HCT116 (cell line): ENCODE measurements at regions not wholly inside any gene's neighbourhood (a gene's known extent, or its start where the extent isn't known, plus 50 kb on each side); places are given as distances from the start of the nearest gene placed in this dataset.

Source experiments
- ATAC-seq: fragments of 200-7000 bp; cut with Tn5 transposase; 2 replicates; pipeline ENCODE4 v1.9.1; 2020; ENCODE audit warnings: mild to moderate bottlenecking, moderate library complexity
- BruUV-seq: library from RNA; stranded (reverse); fragments of 400-500 nt; replicated peaks from 2 replicates; lab custom pipeline; 2021; lab: Mats Ljungman, UMichigan
- CTCF ChIA-PET: fragments of 300-600 bp; sonication (Branson Sonifier 250); formaldehyde crosslinking; loops from one replicate; lab custom pipeline; 2021; ENCODE audit warnings: antibody characterized with exemption; lab: Charles Lee
- POLR2A ChIA-PET: fragments of 300-600, 350-600 bp; sonication (Branson Sonifier 250); formaldehyde crosslinking; loops from one replicate; lab custom pipeline; 2021; ENCODE audit warnings: antibody characterized with exemption; lab: Charles Lee
- RAD21 ChIA-PET, 2 experiments: fragments of 300-600 bp; sonication (Branson Sonifier 250); formaldehyde crosslinking; loops; one replicate each; lab custom pipeline; 2023; ENCODE audit warnings: low total read pairs in 2 of 2; ENCODE audit not compliant: uncharacterized antibody in 2 of 2, unreplicated experiment in 2 of 2, low non-redundant PET in 1 of 2; lab: Charles Lee
- DNase-seq: peaks from one replicate; pipeline ENCODE4 v3.0.0-alpha.2; 2010; ENCODE audit warnings: low read depth, low spot score
- H2AFZ ChIP-seq: fragments of 200-600 bp; shearing (Covaris generic), sonication (generic); 2 replicates; pipeline ENCODE4 v1.6.1; 2017; ENCODE audit warnings: low read depth, mixed run types, mixed read lengths, antibody characterized with exemption, low read length; ENCODE audit not compliant: poor library complexity, severe bottlenecking
- H3K27ac ChIP-seq: 2 replicates; pipeline ENCODE4 v1.5.1; 2012; ENCODE audit warnings: low read depth, low read length
- H3K27me3 ChIP-seq: fragments of 200-600 bp; sonication (generic); 2 replicates; pipeline ENCODE4 v1.6.1; 2016; ENCODE audit warnings: mixed run types, low read length, mixed read lengths; ENCODE audit not compliant: insufficient read depth
- H3K36me3 ChIP-seq, 2 experiments: fragments of 200-500 bp in 1 of 2; fragments of 200-600 bp in 1 of 2; sonication (Bioruptor generic) in 1 of 2; sonication (generic) in 1 of 2; 2 replicates each; pipeline versions ENCODE4 v1.5.1 to v1.6.1; 2014 to 2016; ENCODE audit warnings: low read length in 2 of 2, inconsistent platforms in 1 of 2, mixed read lengths in 1 of 2, mixed run types in 1 of 2; ENCODE audit not compliant: insufficient read depth in 2 of 2, control insufficient read depth in 1 of 2
- H3K4me1 ChIP-seq, 2 experiments: fragments of 200-600 bp in 1 of 2; sonication (generic) in 1 of 2; 2 replicates each; pipeline versions ENCODE4 v1.5.1 to v1.6.1; 2012 to 2017; ENCODE audit warnings: low read length in 2 of 2, inconsistent platforms in 1 of 2, mild to moderate bottlenecking in 1 of 2, mixed read lengths in 1 of 2, mixed run types in 1 of 2, moderate library complexity in 1 of 2; ENCODE audit not compliant: insufficient read depth in 2 of 2, control insufficient read depth in 1 of 2
- H3K4me2 ChIP-seq: fragments of 200-600 bp; sonication (generic); 2 replicates; pipeline ENCODE4 v1.6.1; 2017; ENCODE audit warnings: mixed run types, low read length, mixed read lengths
- H3K4me3 ChIP-seq, 2 experiments: fragments of 200-600 bp in 1 of 2; sonication (generic) in 1 of 2; replicated peaks in 1 of 2; 2 replicates each; pipeline ENCODE4 v1.5.1; 2011 to 2016; ENCODE audit warnings: low read length in 2 of 2, control low read depth in 1 of 2, low read depth in 1 of 2, mild to moderate bottlenecking in 1 of 2, mixed read lengths in 1 of 2, mixed run types in 1 of 2
- H3K79me2 ChIP-seq: fragments of 200-600 bp; sonication (generic); 2 replicates; pipeline ENCODE4 v1.6.1; 2017; ENCODE audit warnings: mild to moderate bottlenecking, mixed run types, low read length, moderate library complexity, mixed read lengths; ENCODE audit not compliant: insufficient read depth
- H3K9ac ChIP-seq: fragments of 200-600 bp; sonication (generic); 2 replicates; pipeline ENCODE4 v1.6.1; 2016; ENCODE audit warnings: low read length, mixed read lengths
- H3K9me2 ChIP-seq: fragments of 200-600 bp; sonication (generic), shearing (Covaris generic); 2 replicates; pipeline ENCODE4 v1.6.1; 2017; ENCODE audit warnings: mixed run types, mild to moderate bottlenecking, moderate library complexity; ENCODE audit not compliant: insufficient read depth
- H3K9me3 ChIP-seq, 2 experiments: fragments of 200-500 bp in 1 of 2; fragments of 200-600 bp in 1 of 2; sonication (Bioruptor generic) in 1 of 2; sonication (generic) in 1 of 2; 2 replicates each; pipeline ENCODE4 v1.6.1; 2014 to 2017; ENCODE audit warnings: low read length in 2 of 2, mixed read lengths in 2 of 2, inconsistent platforms in 1 of 2, low read depth in 1 of 2, mild to moderate bottlenecking in 1 of 2, mixed run types in 1 of 2, moderate library complexity in 1 of 2; ENCODE audit not compliant: control insufficient read depth in 1 of 2, insufficient read depth in 1 of 2
- H4K20me1 ChIP-seq: fragments of 200-600 bp; sonication (generic), shearing (Covaris generic); 2 replicates; pipeline ENCODE4 v1.6.1; 2017; ENCODE audit warnings: mixed run types, mild to moderate bottlenecking, moderate library complexity; ENCODE audit not compliant: insufficient read depth
- CEBPB ChIP-seq: IDR thresholded peaks from 2 replicates; pipeline ENCODE4 v1.6.1; 2012; ENCODE audit warnings: low read depth
- ELF1 ChIP-seq: IDR thresholded peaks from 2 replicates; pipeline ENCODE4 v1.6.1; 2012; ENCODE audit warnings: low read depth, borderline replicate concordance
- EZH2 ChIP-seq: fragments of 200-600 bp; sonication (generic); IDR thresholded peaks from 2 replicates; pipeline ENCODE4 v1.6.1; 2017; ENCODE audit warnings: antibody characterized with exemption, mixed run types
- EZH2phosphoT487 ChIP-seq: fragments of 200-600 bp; IDR thresholded peaks from 2 replicates; pipeline ENCODE4 v1.6.1; 2018; ENCODE audit warnings: antibody characterized with exemption, borderline replicate concordance
- SP1 ChIP-seq: IDR thresholded peaks from 2 replicates; pipeline ENCODE4 v1.6.1; 2012; ENCODE audit warnings: low read depth
- TCF7L2 ChIP-seq: IDR thresholded peaks from 2 replicates; pipeline ENCODE4 v1.7.0; 2011; ENCODE audit warnings: borderline replicate concordance, inconsistent platforms; ENCODE audit not compliant: insufficient read depth, insufficient read length; ENCODE audit errors: extremely low read depth
- intact Hi-C: fragments of 100-400 bp; cut with micrococcal nuclease; formaldehyde crosslinking; loops from 2 replicates; pipeline ENCODE4 v1.10.0; 2022
- TF ChIP-seq, protein P1 (sequence below): IDR thresholded peaks from 2 replicates; pipeline ENCODE4 v1.6.1; 2012; ENCODE audit warnings: low read depth

- Histone ChIP-seq H3K9ac (no peak overlapping the region), H3K9me3 (no peaks in the 10 kb centered on the region), H3K36me3 (no peaks in the 10 kb centered on the region), H3K27me3 (no peaks in the 10 kb centered on the region), H3K9me2 (no peaks in the 10 kb centered on the region), H3K4me1 (peaks cover 0 to 5% of the 10 kb centered on the region in 2 experiments; a peak in 1 of 4 replicates), H3K27ac (no peak overlapping the region), H2AFZ (no peak overlapping the region), H3K4me3 (no peak overlapping the region), H4K20me1 (no peaks in the 10 kb centered on the region), H3K79me2 (no peaks in the 10 kb centered on the region), H3K4me2 (no peak overlapping the region)
- DNase-seq (no peak), ATAC-seq (no peak)
- CTCF ChIA-PET = no interaction called here
- POLR2A ChIA-PET = no interaction called here
- no peak for TF ChIP-seq SP1
- TF ChIP-seq EZH2phosphoT487 = no peak
- no peak for TF ChIP-seq ELF1
- TF ChIP-seq TCF7L2 = no peak
- no peak for TF ChIP-seq EZH2
- TF ChIP-seq, protein P1, sequence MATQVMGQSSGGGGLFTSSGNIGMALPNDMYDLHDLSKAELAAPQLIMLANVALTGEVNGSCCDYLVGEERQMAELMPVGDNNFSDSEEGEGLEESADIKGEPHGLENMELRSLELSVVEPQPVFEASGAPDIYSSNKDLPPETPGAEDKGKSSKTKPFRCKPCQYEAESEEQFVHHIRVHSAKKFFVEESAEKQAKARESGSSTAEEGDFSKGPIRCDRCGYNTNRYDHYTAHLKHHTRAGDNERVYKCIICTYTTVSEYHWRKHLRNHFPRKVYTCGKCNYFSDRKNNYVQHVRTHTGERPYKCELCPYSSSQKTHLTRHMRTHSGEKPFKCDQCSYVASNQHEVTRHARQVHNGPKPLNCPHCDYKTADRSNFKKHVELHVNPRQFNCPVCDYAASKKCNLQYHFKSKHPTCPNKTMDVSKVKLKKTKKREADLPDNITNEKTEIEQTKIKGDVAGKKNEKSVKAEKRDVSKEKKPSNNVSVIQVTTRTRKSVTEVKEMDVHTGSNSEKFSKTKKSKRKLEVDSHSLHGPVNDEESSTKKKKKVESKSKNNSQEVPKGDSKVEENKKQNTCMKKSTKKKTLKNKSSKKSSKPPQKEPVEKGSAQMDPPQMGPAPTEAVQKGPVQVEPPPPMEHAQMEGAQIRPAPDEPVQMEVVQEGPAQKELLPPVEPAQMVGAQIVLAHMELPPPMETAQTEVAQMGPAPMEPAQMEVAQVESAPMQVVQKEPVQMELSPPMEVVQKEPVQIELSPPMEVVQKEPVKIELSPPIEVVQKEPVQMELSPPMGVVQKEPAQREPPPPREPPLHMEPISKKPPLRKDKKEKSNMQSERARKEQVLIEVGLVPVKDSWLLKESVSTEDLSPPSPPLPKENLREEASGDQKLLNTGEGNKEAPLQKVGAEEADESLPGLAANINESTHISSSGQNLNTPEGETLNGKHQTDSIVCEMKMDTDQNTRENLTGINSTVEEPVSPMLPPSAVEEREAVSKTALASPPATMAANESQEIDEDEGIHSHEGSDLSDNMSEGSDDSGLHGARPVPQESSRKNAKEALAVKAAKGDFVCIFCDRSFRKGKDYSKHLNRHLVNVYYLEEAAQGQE = no peak
- peak; percentile 45; the same call in 1 of the 2 replicates for TF ChIP-seq CEBPB
- RAD21 ChIA-PET = no interaction called here
- intact Hi-C loops = no loop called here
- no TSS peak for BruUV-seq
Measured at GRCh38 chr6:11398451-11399326, 138.9 kb upstream of the TMEM170B start.
